NCI-H82 treated with DMSO at 0.1 percent for 48 hours (cell line): ENCODE measurements at regions not wholly inside any gene's neighbourhood (a gene's known extent, or its start where the extent isn't known, plus 50 kb on each side); places are given as distances from the start of the nearest gene placed in this dataset.
A peak's percentile ranks its signal among the peaks of the same experiment; 100 is the strongest.
"Not testable (repeated sequence)": the region's sequence is repeated elsewhere in the genome, so short reads cannot be mapped to it uniquely, and the experiment has no call there.

ENCODE experiments used
- DNase-seq: peaks from one replicate; lab custom pipeline; 2025; ENCODE audit not compliant: unreplicated experiment; lab: John Stamatoyannopoulos, UW

DNA sequence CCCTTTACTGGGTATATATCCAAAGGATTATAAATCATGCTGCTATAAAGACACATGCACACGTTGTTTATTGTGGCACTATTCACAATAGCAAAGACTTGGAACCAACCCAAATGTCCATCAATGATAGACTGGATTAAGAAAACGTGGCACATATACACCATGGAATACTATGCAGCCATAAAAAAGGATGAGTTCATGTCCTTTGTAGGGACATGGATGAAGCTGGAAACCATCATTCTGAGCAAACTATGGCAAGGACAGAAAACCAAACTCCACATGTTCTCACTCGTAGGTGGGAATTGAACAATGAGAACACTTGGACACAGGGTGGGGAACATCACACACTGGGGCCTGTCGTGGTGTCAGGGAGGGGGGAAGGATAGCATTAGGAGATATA is 59.2 kb downstream of the CXorf49B start:
- not testable (repeated sequence) for DNase-seq

DNA sequence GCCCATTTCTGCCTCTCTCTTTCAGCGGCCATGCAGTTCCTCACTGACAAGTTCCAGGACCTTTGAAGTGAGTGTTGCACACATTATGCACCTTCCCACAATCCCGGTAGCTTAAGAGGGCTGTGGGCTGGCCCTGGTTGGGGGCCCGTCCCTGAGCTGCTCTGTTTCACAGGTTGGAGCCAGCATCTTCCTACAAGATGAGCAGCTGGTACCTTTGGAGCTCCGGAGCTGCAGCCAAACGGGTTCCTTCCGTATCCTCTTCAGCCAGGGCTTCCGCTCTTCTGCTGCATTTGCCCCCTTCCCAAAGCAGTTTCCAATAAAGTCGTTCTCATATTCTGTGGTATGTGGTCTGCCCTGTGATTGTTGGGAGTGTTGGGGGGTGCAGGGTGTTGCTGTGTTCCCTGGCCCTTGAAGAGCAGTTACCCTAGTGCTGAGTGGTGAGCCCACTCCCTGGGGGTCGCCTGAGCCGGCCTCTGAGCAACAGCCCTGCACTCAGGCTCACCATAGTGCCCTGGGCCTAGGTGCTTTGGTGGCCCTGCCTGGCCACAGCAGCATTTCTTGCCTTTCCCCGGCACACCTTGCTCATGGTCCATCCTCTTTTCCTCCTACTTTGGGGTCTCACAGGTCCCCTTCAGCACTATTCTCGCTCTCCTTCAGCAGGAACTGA is 60.4 kb downstream of the CXorf49B start:
- no peak for DNase-seq

DNA sequence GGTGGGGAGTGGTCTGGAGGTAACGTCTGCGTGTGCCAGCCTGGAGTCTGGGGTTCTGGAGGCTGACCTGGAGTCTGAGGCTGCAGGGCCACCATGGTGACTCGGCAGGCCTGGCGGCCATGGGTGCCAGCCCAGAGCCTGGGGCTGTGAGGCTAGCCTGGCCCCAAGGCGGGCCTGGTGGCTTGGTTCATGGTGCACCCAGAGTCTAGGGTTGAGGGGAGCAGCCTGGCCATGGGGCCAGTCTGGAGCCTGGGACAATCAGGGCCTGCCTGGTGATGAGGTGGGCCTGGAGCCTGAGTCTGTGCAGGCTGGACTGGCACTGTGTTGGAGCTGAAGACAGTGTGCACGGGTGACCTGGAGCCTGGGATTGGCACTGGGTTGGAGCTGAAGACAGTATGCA is 64.9 kb downstream of the CXorf49B start:
- no peak for DNase-seq

DNA sequence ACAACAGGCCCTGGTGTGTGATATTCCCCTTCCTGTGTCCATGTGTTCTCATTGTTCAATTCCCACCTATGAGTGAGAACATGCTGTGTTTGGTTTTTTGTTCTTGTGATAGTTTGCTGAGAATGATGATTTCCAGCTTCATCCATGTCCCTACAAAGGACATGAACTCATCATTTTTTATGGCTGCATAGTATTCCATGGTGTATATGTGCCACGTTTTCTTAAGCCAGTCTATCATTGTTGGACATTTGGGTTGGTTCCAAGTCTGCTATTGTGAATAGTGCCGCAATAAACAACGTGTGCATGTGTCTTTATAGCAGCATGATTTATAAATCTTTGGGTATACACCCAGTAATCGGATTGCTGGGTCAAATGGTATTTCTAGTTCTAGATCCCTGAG is 72.6 kb upstream of the NHSL2 start:
- DNase-seq, result not testable (repeated sequence)

DNA sequence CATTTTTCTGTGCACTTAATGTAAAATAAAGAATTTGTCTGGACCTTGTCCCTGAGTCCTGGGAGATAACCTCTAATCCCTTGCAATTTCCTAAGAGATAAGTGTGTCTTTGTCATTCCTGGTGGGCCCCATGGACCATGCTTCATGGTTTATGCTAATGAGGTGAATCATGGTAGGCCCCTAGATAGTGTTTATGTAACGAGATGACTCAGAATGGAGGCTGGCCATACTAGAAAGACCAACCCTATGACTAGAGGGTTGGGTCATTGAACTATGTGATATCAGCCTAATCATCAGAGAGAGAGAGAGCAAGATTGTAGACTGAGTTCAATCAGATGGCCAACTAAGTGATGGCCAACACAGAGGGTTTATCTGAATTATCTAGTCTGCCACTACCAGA is 64.2 kb upstream of the NHSL2 start:
- no peak for DNase-seq

DNA sequence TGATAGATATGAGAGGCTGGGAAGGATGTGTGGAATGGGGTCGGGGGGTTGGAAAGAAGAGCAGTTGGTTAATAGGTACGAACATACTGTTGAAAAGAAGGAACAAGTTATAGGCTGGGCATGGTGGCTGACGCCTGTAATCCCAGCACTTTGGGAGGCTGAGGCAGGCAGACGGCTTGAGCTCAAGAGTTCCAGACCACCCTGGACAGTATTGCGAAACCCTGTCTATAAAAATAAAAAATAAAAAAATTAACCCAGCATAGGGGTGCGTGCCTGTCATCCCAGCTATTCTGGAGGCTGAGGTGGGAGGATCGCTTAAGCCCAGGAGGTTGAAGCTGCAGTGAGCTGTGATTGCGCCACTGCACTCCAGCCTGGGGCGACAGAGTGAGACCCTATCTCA is 58.5 kb upstream of the NHSL2 start:
- DNase-seq, result no peak

DNA sequence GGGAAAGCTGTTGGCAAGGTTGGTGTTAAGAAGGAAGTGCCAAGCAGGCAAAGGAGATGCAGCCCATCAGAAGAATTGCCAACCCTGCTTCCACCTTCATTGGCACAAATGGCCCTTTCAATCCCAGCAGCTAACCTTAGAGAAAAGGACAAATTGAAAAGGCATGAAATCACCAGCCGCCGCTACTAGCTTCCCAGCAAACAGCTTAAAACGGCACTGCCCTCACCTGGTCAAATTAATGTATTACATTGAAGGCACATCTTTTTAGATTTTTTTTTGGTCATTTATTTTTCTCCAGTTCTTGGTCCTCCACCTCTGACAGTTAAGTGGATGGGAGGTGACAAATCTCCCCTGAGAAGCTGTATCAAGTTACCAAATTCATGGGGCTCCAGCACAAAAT is 51.0 kb upstream of the NHSL2 start:
- DNase-seq, result peak; percentile 19
